ENCODE measurements at regions not wholly inside any gene's neighbourhood (a gene's known extent, or its start where the extent isn't known, plus 50 kb on each side); places are given as distances from the start of the nearest gene placed in this dataset.
"Not testable (repeated sequence)": the region's sequence is repeated elsewhere in the genome, so short reads cannot be mapped to it uniquely, and the experiment has no call there.

DNA sequence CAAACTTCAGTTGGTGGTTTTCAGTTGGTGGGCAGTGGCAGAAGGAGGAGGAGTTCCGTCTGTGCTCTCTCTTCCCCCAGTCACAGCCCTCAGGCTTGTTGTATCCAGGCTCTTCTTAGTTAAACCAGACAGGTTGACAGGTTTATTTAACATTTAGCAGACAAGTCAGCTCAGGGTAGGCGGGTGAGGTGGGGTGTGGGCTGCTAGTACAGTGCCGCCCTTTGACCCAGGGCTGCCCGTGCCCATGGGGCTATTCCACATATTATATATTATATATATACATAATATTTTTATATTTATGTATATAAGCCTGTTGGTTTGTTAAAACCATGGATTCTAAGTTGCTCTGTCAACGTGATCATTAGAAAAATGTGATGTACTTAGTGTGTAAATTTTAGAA lies 1740.6 kb upstream of the DEFB115 start:
- TF ChIP-seq, protein P1, sequence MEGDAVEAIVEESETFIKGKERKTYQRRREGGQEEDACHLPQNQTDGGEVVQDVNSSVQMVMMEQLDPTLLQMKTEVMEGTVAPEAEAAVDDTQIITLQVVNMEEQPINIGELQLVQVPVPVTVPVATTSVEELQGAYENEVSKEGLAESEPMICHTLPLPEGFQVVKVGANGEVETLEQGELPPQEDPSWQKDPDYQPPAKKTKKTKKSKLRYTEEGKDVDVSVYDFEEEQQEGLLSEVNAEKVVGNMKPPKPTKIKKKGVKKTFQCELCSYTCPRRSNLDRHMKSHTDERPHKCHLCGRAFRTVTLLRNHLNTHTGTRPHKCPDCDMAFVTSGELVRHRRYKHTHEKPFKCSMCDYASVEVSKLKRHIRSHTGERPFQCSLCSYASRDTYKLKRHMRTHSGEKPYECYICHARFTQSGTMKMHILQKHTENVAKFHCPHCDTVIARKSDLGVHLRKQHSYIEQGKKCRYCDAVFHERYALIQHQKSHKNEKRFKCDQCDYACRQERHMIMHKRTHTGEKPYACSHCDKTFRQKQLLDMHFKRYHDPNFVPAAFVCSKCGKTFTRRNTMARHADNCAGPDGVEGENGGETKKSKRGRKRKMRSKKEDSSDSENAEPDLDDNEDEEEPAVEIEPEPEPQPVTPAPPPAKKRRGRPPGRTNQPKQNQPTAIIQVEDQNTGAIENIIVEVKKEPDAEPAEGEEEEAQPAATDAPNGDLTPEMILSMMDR (IDR thresholded peaks at IDR 0.05; ENCODE audit: insufficient read depth, low read length): not testable (repeated sequence)
- not testable (repeated sequence) for TF ChIP-seq POLR2AphosphoS5 (IDR thresholded peaks at IDR 0.05; ENCODE audit: low read depth); GABPA (IDR thresholded peaks at IDR 0.05; ENCODE audit: low read depth); SPI1 (IDR thresholded peaks at IDR 0.05; ENCODE audit: borderline replicate concordance, low read depth)
- TF ChIP-seq, protein P2, sequence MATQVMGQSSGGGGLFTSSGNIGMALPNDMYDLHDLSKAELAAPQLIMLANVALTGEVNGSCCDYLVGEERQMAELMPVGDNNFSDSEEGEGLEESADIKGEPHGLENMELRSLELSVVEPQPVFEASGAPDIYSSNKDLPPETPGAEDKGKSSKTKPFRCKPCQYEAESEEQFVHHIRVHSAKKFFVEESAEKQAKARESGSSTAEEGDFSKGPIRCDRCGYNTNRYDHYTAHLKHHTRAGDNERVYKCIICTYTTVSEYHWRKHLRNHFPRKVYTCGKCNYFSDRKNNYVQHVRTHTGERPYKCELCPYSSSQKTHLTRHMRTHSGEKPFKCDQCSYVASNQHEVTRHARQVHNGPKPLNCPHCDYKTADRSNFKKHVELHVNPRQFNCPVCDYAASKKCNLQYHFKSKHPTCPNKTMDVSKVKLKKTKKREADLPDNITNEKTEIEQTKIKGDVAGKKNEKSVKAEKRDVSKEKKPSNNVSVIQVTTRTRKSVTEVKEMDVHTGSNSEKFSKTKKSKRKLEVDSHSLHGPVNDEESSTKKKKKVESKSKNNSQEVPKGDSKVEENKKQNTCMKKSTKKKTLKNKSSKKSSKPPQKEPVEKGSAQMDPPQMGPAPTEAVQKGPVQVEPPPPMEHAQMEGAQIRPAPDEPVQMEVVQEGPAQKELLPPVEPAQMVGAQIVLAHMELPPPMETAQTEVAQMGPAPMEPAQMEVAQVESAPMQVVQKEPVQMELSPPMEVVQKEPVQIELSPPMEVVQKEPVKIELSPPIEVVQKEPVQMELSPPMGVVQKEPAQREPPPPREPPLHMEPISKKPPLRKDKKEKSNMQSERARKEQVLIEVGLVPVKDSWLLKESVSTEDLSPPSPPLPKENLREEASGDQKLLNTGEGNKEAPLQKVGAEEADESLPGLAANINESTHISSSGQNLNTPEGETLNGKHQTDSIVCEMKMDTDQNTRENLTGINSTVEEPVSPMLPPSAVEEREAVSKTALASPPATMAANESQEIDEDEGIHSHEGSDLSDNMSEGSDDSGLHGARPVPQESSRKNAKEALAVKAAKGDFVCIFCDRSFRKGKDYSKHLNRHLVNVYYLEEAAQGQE (IDR thresholded peaks at IDR 0.05; ENCODE audit: insufficient replicate concordance, low read depth): not testable (repeated sequence)

Measured in HL-60 (cell line).